ENCODE measurements at regions not wholly inside any gene's neighbourhood (a gene's known extent, or its start where the extent isn't known, plus 50 kb on each side); places are given as distances from the start of the nearest gene placed in this dataset.
A peak's percentile ranks its signal among the peaks of the same experiment; 100 is the strongest.

DNA sequence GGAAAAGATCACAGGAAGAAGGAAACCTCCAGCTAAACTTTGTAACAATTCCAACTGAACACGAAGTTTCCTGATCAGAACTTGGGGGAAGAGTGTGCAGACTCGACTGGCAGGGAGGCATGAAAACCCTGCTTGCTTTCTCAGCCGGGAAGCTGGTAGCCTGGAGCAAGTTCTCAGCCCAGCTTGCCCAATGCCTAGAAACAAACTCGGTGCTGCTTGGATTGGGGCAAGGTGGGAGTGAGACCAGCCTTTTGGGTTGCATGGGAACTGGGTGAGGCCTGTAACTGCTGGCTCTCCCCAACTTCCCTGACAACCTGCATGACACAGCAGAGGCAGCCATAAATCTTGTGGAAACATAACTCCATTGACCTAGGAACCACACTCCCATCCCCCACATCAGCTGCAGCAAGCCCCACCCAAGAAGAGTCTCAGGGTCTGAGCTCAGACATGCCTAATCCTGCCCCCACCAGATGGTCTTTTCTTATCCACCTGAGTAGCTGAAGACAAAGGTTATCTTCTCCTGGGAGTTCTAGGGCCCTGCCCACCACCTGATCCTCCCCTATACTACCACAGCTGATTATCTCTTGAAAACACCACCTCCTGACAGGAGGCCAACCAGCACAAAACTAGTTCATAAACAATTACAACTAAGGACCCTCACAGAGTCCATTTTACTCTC, 1859.7 kb upstream of the CELF4 start:
- no peak for DNase-seq

DNA sequence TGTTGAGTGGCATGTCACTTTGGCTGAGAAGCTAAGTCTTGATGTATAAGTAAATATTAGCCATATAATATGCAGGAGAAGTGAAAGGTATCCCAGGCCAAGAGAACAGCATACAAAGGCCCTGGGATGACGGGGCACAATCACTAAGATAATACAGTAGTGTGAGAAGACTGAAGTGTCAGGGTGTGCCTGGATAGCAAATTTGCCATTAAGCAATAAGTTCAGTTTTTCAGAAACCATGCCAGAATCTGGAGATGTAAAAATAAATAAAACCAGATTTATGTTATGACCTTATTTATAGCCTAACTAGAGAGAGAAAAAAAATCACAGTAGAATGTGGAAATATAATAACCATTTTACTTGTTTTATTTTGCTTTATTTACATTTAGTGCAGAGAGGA, 1858.7 kb upstream of the CELF4 start:
- no peak for DNase-seq

DNA sequence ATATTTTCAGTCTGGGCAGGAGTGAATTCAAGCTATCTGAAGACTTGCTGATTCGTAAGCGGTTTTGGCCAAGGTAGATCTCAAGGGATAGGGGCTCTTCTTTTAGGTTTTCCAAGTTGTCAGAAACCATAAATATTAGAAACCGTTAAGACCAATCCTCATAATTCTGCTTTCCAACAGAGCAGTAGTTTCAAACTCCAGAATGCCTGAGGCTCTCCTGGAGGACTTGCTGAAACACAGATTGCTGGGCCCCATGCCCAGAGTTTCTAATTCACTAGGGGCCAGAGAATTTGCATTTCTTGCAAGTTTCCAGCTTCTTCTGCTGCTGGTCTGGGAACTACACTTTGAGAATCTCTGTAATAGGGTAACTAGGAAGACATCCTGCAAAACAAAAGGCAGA, 1855.7 kb upstream of the CELF4 start:
- DNase-seq, result peak in 4 of 56 donors; percentile 1 to 20 (median 2)

DNA sequence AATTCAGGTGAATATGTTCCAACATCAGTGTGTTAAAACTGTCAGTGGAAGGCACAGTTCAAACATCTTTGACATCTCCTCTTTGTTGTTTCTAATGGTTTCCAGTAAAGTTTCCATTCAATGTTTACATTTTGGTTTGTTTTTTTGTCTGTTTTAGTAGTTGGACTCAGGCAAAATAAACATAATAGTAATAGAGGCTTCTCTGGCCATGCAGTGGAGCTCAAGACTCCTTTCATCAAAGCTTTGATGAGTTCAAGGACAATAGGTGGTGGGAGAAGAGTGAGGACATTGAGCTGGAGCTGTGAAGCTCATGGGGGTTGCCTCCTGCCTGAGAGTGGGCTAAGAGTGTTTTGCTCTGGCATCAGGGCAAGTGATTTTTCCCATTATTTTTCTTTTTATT, 1853.7 kb upstream of the CELF4 start:
- DNase-seq, result no peak

DNA sequence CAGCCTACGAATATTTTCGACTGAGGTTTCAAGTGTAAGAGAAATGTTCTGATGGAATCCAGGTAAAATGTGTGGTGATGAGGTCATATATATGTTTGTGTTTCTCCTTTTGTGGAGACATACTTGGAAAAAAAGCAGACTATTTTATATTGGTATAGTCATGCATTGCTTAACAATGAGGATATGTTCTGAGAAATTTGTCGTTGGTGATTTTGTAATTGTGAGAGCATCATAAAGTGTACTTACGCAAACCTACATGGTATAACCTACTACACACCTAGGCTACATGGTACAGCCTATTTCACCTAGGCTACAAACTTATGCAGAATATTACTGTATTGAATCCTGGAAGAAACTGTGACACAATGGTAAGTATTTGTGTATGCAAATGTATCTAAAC, 1849.9 kb upstream of the CELF4 start:
- DNase-seq, result no peak

DNA sequence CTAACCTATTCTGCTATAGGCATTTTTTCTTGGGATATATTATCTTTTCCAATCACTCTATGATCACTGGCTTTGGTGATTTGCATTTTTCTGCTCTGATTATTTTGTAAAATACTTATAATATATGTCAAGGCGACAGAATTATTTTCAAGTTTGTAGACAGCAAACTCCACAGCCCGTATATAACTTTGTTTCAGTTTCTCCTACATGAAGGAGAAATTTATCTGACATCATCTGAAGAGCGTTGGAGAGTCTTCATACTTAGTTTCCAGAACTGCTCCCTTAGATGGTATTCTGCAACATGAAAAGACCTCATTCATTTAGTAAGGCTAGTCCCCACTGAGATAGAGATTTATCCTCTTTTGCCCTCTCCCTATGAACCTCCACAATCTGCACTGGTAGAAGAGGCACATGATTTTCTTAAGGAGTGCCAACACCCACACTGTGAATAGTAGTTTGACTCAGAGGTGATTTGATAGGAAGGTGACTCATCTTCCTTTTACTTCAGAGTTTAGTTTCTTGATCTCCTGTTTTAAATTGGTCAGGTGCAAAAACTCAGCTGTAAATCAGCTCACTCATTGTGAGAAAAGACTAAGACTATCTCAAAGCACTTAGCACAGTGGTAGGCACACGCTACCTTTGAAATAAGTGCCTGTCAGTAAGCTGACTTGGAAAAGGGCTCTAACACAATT, 1848.6 kb upstream of the CELF4 start:
- no peak for DNase-seq

DNA sequence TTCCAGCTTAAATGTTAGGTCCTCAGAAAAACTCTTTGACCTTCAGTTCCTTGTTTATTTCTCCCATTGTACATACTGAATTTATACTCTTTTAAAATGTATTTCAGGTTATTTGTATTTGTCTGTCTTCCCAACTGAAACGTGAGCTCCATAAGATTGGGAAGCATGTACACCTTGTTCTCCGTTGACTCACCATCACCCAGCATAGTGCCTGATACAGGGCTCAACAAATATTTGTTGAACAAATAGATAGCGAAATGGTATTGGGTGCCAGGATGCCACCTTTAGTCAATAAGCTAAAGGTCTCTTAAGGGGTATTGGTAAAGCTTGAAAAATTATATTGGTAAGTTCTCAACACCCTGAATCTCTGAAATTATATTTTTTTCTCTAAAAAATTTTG, 1841.3 kb upstream of the CELF4 start:
- no peak for DNase-seq

DNA sequence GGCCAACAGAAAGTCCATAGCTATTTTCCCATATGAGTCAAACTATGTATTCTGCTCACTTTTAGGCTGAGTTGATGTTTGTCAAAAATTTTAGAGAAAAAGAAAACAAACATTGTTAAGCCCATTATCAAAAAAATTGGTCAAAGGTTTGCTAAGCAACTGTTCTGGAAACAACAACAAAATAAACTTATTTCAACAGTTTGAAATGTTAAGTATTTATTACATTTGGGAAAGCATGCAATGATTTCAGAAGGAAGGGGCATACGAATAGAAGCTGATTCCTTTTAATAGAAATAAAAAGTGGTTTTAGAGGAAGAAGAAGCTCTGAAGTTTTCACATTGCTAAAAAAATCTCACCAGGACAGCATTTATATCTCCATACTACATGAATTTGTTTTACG, 1837.5 kb upstream of the CELF4 start:
- DNase-seq, result no peak

DNA sequence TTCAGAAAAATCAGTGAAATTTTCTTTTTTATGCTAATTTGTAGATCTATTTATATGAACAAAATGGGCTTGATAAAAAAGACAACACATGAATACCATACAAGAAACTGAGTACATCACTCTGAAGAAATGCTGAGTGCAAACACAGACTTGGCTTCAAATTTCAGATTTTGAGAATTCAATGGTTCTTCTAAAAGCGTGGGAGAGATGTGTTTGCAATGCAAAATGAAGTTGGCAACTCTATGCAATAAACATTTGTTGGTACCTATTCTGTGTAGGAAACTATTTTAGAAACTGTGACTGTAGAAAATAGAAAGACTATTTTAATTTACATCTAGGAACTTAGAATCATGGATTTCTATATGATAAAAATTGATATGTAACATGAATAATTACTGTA, 1834.1 kb upstream of the CELF4 start:
- DNase-seq, result no peak

DNA sequence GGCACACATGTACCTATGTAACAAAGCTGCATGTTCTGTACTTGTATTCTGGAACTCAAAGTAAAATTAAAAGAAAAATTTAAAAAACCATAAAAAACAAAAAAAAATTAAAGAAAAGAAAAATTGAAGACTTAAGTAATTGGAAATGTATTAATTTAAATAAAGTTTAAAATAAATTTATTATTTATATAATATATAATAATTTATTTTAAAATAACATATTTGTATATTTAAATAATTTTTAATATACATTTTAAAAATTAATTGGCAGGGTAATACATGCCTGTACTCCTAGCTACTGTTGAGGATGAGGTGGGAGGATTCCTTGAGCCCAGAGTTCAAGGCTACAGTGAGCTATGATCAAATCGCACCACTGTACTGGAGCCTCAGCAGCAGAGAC, 1830.6 kb upstream of the CELF4 start:
- DNase-seq, result no peak

DNA sequence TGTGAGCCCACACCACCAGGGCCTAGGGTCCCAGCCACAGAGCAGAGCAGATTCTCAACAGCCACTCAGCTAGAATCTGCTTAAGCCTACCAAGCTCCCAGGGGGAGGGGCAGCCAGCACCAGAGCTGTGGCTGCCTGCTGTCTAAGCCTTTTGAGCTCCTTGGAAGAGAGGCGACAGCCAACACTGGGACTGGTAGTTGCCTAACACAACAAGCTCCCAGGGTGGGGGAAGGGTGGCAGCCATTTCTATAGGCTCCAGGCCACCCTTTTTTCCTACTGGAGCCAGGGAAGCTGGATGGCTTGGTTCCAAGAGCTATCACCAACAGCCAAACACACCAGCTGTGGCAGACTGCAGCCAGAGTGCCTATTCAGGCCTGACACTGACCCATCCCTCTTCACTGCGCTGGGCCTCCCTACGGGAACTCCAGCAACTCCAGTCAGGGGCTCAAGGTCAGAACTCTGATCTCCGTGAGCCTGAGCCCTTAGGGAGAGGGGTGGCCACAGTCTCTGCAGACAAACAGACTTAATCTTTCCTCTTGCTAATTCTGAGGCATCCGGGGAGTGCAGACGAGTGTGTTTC, 1824.3 kb upstream of the CELF4 start:
- DNase-seq, result peak in 1 of 56 donors; percentile 1

DNA sequence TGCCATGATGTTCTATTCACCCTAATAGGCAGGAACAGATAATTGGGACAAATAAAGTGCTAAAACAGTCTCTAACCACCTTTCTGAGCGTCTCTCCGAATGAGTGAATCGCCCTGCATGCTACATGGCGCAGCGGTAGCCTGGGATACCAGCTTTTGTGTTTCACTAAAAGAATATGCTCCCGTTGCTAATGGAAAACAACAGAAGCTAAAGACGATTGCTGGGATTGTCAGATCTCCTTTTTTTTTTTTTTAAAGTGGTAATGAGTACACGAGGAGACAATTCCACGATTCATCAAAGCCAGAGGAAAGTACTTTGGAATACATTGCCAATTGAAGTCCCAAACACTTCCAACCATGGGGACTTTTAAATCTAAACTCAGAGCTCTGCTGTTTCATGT, 1815.3 kb upstream of the CELF4 start:
- DNase-seq, result peak in 4 of 56 donors; percentile 2 to 22 (median 10)

DNA sequence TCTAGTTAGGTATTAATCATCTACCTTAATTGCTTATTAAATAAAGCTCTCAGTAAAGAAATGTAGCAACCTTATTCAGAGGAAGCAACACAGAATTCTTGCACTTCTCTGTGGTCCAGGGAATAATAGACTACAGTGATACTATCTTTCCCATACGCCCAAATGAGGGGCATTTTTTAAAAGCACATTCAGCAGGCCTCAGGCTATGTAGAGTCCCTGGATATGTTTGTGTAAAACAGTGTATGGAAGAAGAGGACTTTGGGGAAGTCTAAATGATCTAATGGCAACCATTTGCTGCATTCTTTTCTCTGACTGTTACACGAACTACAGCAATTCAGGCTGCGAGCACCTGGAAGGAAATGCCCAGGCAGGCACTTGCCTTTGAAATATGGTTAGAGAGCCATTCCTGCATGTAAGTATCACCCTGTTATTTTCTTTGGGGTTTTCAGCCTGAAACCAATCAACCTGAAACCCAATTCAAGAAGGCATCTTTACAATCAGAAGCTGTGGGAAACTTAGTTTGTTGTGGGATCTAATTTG, 1814.7 kb upstream of the CELF4 start:
- no peak for DNase-seq

DNA sequence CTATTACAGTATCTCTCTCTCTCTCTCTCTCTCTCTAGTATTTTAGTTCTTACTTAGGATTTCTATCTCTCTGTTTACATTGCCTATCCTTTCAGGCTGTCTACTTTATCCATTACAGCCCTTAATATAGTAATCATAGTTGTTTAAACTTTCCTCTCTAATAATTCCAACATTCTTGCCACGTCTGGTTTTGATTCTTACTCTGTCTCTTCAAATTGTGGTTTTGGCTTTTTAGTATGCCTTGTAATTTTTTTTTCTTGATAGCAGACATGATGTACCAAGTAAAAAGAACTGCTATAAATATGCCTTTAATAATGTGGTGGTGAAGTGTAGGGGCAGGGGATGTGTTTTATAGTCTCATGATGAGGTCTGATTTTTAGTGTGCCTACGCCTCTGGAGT, 1809.5 kb upstream of the CELF4 start:
- no peak for DNase-seq

DNA sequence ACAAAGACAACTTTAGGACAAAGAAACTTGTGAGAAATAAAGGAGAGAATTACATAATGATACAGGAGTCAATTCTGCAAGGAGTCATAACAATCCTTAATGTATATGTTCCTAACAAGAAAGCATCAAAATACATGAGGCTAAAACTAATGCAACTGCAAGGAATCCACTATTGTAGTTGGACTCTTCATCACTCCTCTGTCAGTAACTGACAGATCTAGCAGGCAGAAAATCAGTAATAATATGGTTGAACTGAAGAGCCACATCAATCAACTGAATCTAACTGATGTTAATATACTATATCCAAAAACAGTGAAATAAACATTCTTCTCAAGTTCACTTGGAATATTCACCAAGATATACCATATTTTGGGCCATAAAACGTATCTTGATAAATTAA, 1806.4 kb upstream of the CELF4 start:
- DNase-seq, result no peak

DNA sequence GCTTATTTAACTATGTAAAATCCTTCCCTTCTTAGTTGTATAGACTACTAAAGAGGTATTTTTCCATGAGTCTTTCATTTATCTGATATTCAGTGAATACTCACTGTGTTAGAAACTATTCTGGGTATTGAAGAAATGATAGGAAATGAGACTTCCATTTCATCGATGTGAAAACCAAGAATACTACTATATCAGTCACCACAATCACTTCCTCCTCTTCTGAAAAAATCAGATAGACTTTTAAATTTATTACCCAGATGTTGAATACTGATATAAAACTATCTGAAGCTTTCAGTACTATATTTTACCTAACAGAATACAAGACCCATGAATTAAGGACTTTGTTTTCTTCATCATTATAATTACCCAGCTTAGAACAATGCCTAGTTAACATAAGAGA, 1801.1 kb upstream of the CELF4 start:
- no peak for DNase-seq

DNA sequence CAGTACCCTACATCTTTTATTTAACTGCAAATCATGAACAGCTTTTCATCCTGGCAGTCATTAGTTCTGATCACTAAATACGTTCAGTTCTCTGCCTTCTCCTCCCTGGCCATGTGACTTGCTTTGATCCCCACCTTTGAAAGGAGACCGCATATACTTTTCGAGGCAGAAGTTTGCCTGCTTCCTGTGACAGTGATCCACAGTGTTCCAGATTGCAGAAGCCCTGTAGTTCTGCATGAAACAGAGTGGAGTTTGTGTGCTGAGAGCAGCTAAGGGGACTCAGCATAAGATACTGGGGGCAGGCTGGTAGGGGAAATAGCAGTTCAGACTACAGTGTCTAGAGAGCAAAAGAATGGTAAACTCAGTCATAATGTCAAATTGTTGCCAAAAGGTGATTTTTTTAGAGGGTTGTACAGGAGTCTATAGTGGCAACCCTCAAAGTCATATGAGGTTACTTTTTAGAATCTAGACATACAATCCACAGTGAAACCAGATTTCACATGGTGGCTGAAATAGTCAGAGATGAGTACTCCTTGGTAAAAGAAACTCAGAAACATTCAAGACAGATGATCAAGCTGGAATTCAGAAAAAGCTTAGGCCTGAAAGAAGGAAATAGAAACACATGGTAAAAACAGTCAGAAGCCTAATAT, 1800.4 kb upstream of the CELF4 start:
- no peak for DNase-seq

DNA sequence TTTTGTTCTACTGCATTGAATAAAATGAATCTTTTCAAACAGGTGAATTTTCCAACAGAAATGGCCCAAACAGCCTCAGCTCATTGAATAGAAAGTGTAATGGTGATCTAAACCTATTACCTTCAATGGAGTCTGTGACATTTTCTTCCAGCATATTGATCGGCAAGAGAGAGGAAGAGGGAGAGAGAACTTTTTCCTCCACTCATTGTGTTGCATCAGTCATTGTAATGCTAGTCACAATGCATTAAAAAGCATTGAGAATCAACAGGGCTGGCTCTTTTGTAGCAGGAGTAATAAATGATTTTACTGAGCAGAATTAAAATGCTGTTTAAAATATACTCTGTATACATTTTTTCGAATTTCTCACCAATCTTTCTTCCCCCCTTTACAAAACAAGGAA, 1794.5 kb upstream of the CELF4 start:
- no peak for DNase-seq

DNA sequence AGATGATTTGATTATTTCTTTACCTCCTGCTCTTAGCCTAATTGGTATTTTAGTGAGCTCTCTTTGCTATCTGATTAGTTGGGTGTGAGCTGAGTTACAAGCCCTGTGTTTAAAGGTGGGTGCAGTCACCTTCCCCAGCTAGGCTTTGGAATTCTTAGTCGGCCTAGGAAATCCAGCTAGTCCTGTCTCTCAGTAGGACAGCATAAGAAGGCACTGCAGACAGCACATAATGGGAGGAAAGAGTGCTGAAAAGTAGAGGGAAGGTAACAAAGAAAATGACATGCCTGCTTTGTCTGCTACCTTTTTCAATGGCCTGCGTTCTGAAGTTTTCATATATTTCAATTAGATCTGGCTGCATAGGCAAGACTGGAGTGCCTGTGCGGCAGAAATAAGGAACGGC, 1794.0 kb upstream of the CELF4 start:
- no peak for DNase-seq

DNA sequence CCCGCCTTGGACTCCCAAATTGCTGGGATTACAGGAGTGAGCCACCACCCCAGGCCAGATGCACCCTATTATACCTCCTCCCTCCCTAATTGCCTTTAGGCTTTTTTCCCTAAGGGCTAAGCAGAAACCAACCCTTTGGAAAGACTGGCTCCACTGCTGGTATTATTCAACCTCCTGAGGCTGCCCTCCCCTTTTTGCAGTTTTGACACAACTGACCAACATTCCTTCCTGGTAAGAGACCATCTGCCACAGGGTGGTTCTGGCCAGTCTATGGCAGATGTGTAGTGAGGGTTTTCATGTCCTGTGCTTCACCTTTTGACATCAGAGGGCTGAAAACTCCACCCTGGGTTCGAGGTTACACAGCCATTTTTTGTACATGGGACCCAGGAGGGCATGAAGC, 1785.3 kb upstream of the CELF4 start:
- no peak for DNase-seq

DNA sequence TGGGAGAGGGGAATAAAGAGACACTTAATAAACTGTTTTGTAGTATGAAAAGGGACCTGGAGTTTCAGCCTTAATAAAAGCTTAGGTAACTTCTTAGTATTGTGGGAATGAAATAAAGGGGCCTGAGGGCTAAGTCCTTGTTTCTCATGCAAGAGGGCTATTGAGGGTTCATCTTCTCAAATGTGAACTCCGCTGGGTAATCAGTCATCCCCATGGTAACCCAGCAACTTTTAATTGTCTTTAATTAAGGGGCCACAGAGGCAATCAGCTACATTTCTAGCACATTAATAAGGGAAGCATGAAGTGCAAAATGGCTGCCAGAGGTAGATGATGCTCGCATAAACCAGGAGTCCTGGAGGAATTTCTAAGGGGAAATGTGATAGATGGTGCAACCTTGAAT, 1784.2 kb upstream of the CELF4 start:
- no peak for DNase-seq

DNA sequence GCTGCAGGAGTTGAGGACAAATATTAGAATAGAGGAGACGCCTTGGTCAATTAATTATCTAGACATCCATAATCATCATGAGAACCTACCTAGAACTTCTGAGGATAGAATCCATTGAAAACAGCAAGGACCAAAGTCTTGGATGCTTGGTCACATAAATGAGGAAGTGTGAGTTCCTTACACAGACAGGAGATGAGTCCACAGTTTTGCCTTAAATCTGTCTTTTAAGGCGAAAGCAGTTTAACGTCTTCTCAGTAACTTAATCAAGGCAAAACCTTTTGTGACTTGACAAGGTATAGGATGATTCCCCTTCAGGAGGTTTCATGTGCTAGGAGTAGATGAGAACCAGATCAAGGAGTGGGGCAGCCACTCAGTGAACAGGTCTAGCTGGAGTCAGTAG, 1783.2 kb upstream of the CELF4 start:
- DNase-seq, result no peak
